Left lung (tissue), 4 donors: ENCODE measurements at regions not wholly inside any gene's neighbourhood (a gene's known extent, or its start where the extent isn't known, plus 50 kb on each side); places are given as distances from the start of the nearest gene placed in this dataset.
"Not testable (repeated sequence)": the region's sequence is repeated elsewhere in the genome, so short reads cannot be mapped to it uniquely, and the experiment has no call there.

Source experiments
- ATAC-seq: fragments of 200-7000 bp; cut with Tn5 transposase; one replicate; pipeline ENCODE4 v1.9.1; 2020; ENCODE audit warnings: moderate library complexity
- DNase-seq, 4 donors: peaks; one replicate each; pipeline ENCODE4 v3.0.0-alpha.2; 2013 to 2020
- H3K27ac ChIP-seq, 2 donors: fragments of 200-600 bp; sonication (generic) in 1 of 2; one replicate each; pipeline versions ENCODE4 v1.5.0 to v1.8.0; 2020 to 2021
- H3K27me3 ChIP-seq, 2 donors: fragments of 200-600 bp; sonication (generic) in 1 of 2; one replicate each; pipeline versions ENCODE4 v1.5.0 to v1.8.0; 2020 to 2021
- H3K36me3 ChIP-seq, 2 donors: fragments of 200-600 bp; sonication (generic) in 1 of 2; one replicate each; pipeline versions ENCODE4 v1.5.0 to v1.8.0; 2020 to 2021
- H3K4me1 ChIP-seq, 2 donors: fragments of 200-600 bp; one replicate each; pipeline ENCODE4 v1.8.0; 2021
- H3K4me3 ChIP-seq, 2 donors: fragments of 200-600 bp; sonication (generic) in 1 of 2; one replicate each; pipeline versions ENCODE4 v1.5.0 to v1.8.0; 2020 to 2021; ENCODE audit warnings: mild to moderate bottlenecking in 1 of 2
- H3K9me3 ChIP-seq, 2 donors: fragments of 200-600 bp; sonication (generic) in 1 of 2; one replicate each; pipeline versions ENCODE4 v1.5.0 to v1.8.0; 2020 to 2021
- intact Hi-C, 2 donors: fragments of 100-400 bp; cut with DNase I; formaldehyde crosslinking; loops; one replicate each; pipeline versions ENCODE4 v1.11.2 to v1.14.2; 2022
- TF ChIP-seq, protein P1 (sequence below), 2 donors: fragments of 200-600 bp; sonication (generic) in 1 of 2; IDR thresholded peaks; one replicate each; pipeline versions ENCODE4 v1.5.0 to v1.8.0; 2021; ENCODE audit warnings: antibody characterized with exemption in 2 of 2
- donor health status: DM: no; HTN: yes; CAD: no.
- donor health status: DM: no; HTN: no; CAD: no.

DNA sequence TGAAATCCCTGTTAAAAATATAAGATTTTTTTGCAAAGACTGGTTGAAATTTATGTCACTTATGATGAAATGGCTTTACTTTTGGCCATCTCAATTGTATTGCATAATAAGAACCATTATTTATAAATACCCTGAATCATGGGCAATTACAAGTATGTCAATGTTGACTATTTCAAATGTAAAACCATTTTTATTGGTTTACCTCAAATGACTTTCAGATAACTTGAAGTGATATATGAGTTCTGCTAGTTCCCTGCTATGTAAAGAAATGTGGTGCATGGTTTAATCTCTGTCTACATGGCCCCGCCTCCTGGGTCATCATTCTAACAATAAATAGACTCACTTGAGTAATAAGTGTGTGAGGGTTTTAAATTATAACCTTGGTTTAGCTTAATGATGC, 275.6 kb upstream of the PREP start:
- no peak overlapping the region for H3K4me3 ChIP-seq
- no peaks in the 10 kb centered on the region for H3K36me3 ChIP-seq
- DNase-seq (no peak), ATAC-seq (no peak)
- peaks cover 0 to 3% of the 10 kb centered on the region in 2 donors for H3K4me1 ChIP-seq
- intact Hi-C loops = no loop called here
- peaks cover 0 to 7% of the 10 kb centered on the region in 2 donors for H3K9me3 ChIP-seq
- H3K27me3 ChIP-seq = no peaks in the 10 kb centered on the region
- TF ChIP-seq, protein P1, sequence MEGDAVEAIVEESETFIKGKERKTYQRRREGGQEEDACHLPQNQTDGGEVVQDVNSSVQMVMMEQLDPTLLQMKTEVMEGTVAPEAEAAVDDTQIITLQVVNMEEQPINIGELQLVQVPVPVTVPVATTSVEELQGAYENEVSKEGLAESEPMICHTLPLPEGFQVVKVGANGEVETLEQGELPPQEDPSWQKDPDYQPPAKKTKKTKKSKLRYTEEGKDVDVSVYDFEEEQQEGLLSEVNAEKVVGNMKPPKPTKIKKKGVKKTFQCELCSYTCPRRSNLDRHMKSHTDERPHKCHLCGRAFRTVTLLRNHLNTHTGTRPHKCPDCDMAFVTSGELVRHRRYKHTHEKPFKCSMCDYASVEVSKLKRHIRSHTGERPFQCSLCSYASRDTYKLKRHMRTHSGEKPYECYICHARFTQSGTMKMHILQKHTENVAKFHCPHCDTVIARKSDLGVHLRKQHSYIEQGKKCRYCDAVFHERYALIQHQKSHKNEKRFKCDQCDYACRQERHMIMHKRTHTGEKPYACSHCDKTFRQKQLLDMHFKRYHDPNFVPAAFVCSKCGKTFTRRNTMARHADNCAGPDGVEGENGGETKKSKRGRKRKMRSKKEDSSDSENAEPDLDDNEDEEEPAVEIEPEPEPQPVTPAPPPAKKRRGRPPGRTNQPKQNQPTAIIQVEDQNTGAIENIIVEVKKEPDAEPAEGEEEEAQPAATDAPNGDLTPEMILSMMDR (IDR thresholded peaks at IDR 0.05) = no peak
- H3K27ac ChIP-seq = no peak overlapping the region

GRCh38 chr6:105677671-105678475, 275.0 kb upstream of the PREP start:
- H3K27ac ChIP-seq = no peak overlapping the region
- TF ChIP-seq, protein P1 (IDR thresholded peaks at IDR 0.05) = no peak

DNA sequence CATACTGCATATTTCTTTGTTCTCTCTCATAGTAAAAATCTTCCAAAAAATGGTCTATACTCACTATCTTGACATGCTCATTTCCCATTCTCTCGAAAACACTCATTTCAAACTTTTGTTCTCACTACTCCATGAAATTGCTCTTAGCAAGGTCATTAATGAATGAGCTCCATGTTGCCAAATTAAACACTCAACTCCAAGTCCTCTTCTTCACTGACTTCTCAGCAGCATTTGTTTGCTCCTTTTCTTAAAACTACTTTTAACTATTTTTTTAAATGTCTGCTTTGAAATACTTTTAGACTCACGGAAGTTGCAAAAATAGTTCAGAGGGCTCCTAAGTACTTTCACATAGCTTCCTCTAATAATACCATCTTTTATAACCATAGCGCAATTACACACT, 274.0 kb upstream of the PREP start:
- TF ChIP-seq, protein P1 (IDR thresholded peaks at IDR 0.05) = no peak
- Histone ChIP-seq H3K27me3 (no peaks in the 10 kb centered on the region), H3K4me1 (peaks cover 0 to 3% of the 10 kb centered on the region in 2 donors), H3K27ac (no peak overlapping the region), H3K36me3 (no peaks in the 10 kb centered on the region), H3K4me3 (no peak overlapping the region), H3K9me3 (peaks cover 0 to 6% of the 10 kb centered on the region in 2 donors)
- peak in 2 of 4 donors; percentile 15 to 26 for DNase-seq
- peak; percentile 86 for ATAC-seq
- intact Hi-C loops = no loop called here

More at GRCh38 chr6:105677671-105678475, 275.0 kb upstream of the PREP start:
- DNase-seq = no peak
- Histone ChIP-seq H3K9me3 (peaks cover 0 to 7% of the 10 kb centered on the region in 2 donors), H3K4me1 (peaks cover 0 to 3% of the 10 kb centered on the region in 2 donors), H3K36me3 (no peaks in the 10 kb centered on the region), H3K27me3 (no peaks in the 10 kb centered on the region), H3K4me3 (no peak overlapping the region)
- intact Hi-C loops = no loop called here
- ATAC-seq = no peak

GRCh38 chr6:105675715-105676397, 273.0 kb upstream of the PREP start:
- no peak for DNase-seq
- peaks cover 0 to 3% of the 10 kb centered on the region in 2 donors for H3K4me1 ChIP-seq
- TF ChIP-seq, protein P1 (IDR thresholded peaks at IDR 0.05) = no peak
- no peaks in the 10 kb centered on the region for H3K27me3 ChIP-seq
- no peaks in the 10 kb centered on the region for H3K9me3 ChIP-seq
- intact Hi-C loops = no loop called here
- H3K27ac ChIP-seq = no peak overlapping the region
- H3K36me3 ChIP-seq = no peaks in the 10 kb centered on the region
- no peak overlapping the region for H3K4me3 ChIP-seq
- ATAC-seq = peak; percentile 90

DNA sequence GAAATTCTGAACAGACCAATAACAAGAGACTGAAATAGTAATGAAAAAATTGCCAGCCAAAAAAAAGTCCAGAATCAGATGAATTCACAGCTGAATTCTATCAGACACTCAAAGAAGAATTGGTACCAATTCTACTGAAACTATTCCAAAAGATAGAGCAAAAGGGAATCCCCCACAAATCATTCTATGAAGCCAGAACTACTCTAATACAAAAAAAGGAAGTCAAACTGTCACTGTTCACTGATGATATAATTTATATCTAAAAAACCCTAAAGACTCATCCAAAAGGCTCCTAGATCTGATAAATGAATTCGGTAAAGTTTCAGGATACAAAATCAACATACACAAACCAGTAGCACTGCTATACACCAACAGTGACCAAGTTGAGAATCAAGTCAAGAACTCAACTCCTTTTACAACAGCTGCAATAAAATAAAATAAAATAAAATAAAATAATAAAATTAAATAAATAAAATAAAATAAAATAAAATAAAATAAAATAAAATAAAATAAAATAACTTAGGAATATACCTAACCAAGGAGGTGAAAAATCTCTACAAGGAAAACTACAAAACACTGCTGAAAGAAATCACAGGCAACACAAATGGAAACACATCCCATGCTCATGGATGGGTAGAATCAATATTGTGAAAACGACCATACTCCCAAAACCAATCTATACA, 270.1 kb upstream of the PREP start:
- H3K27me3 ChIP-seq, intact Hi-C loops, H3K4me3 ChIP-seq, H3K4me1 ChIP-seq, DNase-seq, H3K27ac ChIP-seq, ATAC-seq, H3K36me3 ChIP-seq, H3K9me3 ChIP-seq: not testable (repeated sequence)
